ENCODE measurements at regions not wholly inside any gene's neighbourhood (a gene's known extent, or its start where the extent isn't known, plus 50 kb on each side); places are given as distances from the start of the nearest gene placed in this dataset.

DNA sequence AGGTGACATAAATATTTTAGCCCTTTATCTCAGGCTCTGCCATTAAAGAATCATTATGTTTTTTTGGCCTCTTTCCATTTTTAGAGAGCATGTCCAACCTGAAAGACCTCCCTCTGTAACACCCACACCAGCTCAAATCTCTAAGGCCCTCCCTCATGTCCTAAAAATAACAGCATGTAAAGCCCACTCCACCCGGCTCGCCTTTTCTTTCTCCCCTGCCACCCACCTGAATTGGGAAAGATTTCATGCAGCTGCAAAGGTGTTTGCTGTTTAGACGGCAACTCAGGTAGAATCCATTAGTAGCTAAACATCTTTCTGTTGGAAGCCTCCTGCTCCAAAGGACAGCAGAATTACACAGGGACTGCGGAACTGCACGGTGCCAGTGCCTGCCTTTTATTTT lies 79.9 kb downstream of the DMRTA2 start:
- TF ChIP-seq EZH2 (IDR thresholded peaks at IDR 0.05) (no peak), POLR2AphosphoS5 (IDR thresholded peaks at IDR 0.05; ENCODE audit: borderline replicate concordance, low read depth, low read length) (no peak)

Measured in SK-N-MC (cell line).